ENCODE measurements at regions not wholly inside any gene's neighbourhood (a gene's known extent, or its start where the extent isn't known, plus 50 kb on each side); places are given as distances from the start of the nearest gene placed in this dataset.

- CTCF ChIA-PET: no interaction called here
- no peak for DNase-seq
- H3K9me3 Mint-ChIP-seq: peaks cover 11% of the 10 kb centered on the region
- no peak overlapping the region for H3K4me3 Mint-ChIP-seq
- intact Hi-C loops (cut with micrococcal nuclease): no loop called here
- no peaks in the 10 kb centered on the region for H3K4me1 Mint-ChIP-seq (ENCODE audit: low read depth)
- H3K27ac Mint-ChIP-seq: no peak overlapping the region
- no peaks in the 10 kb centered on the region for H3K27me3 Mint-ChIP-seq (ENCODE audit: low read depth)
- H3K36me3 Mint-ChIP-seq (ENCODE audit: low read depth): no peaks in the 10 kb centered on the region
Observed at GRCh38 chr4:28426251-28426650, 1565.6 kb downstream of the STIM2 start.

GRCh38 chr4:28427306-28428085, 1566.9 kb downstream of the STIM2 start:
- Mint-ChIP-seq H3K4me3 (no peak overlapping the region), H3K27ac (no peak overlapping the region), H3K9me3 (peaks cover 11% of the 10 kb centered on the region), H3K36me3 (ENCODE audit: low read depth) (no peaks in the 10 kb centered on the region), H3K27me3 (ENCODE audit: low read depth) (no peaks in the 10 kb centered on the region), H3K4me1 (ENCODE audit: low read depth) (no peaks in the 10 kb centered on the region)
- intact Hi-C loops (cut with micrococcal nuclease): no loop called here
- DNase-seq: no peak
- CTCF ChIA-PET: no interaction called here

- Mint-ChIP-seq H3K27me3 (ENCODE audit: low read depth) (no peaks in the 10 kb centered on the region), H3K36me3 (ENCODE audit: low read depth) (no peaks in the 10 kb centered on the region)
Observed at GRCh38 chr4:28432348-28433025, 1571.8 kb downstream of the STIM2 start.

GRCh38 chr4:28435314-28435713, 1574.7 kb downstream of the STIM2 start:
- H3K4me3 Mint-ChIP-seq: no peak overlapping the region
- DNase-seq: no peak
- H3K27me3 Mint-ChIP-seq (ENCODE audit: low read depth): no peaks in the 10 kb centered on the region
- H3K36me3 Mint-ChIP-seq (ENCODE audit: low read depth): no peaks in the 10 kb centered on the region
- intact Hi-C loops (cut with micrococcal nuclease): no loop called here
- H3K9me3 Mint-ChIP-seq: peaks cover 2% of the 10 kb centered on the region
- H3K4me1 Mint-ChIP-seq (ENCODE audit: low read depth): no peaks in the 10 kb centered on the region
- no peak overlapping the region for H3K27ac Mint-ChIP-seq
- CTCF ChIA-PET: interaction anchor here (0.5 kb wide), 1 partner anchor 808 kb away, joined by 3 read pairs; no protein-coding TSS in a partner anchor

More at GRCh38 chr4:28432348-28433025, 1571.8 kb downstream of the STIM2 start:
- H3K4me3 Mint-ChIP-seq: no peak overlapping the region
- DNase-seq: no peak
- H3K9me3 Mint-ChIP-seq: peaks cover 13% of the 10 kb centered on the region
- no peaks in the 10 kb centered on the region for H3K4me1 Mint-ChIP-seq (ENCODE audit: low read depth)
- intact Hi-C loops (cut with micrococcal nuclease): no loop called here
- CTCF ChIA-PET: interaction anchor here (0.5 kb wide), 1 partner anchor 34 kb away, joined by 3 read pairs; no protein-coding TSS in a partner anchor
- H3K27ac Mint-ChIP-seq: no peak overlapping the region

GRCh38 chr4:28436191-28437080, 1575.8 kb downstream of the STIM2 start:
- intact Hi-C loops (cut with micrococcal nuclease): no loop called here
- no peak overlapping the region for H3K4me3 Mint-ChIP-seq
- no peaks in the 10 kb centered on the region for H3K27me3 Mint-ChIP-seq (ENCODE audit: low read depth)
- CTCF ChIA-PET: no interaction called here
- DNase-seq: no peak
- H3K9me3 Mint-ChIP-seq: peaks cover 2% of the 10 kb centered on the region
- no peaks in the 10 kb centered on the region for H3K36me3 Mint-ChIP-seq (ENCODE audit: low read depth)
- no peaks in the 10 kb centered on the region for H3K4me1 Mint-ChIP-seq (ENCODE audit: low read depth)
- no peak overlapping the region for H3K27ac Mint-ChIP-seq

- no peaks in the 10 kb centered on the region for H3K4me1 Mint-ChIP-seq (ENCODE audit: low read depth)
- CTCF ChIA-PET: no interaction called here
- no peak for DNase-seq
- H3K27ac Mint-ChIP-seq: no peak overlapping the region
- H3K9me3 Mint-ChIP-seq: peaks cover 8% of the 10 kb centered on the region
- intact Hi-C loops (cut with micrococcal nuclease): no loop called here
- H3K27me3 Mint-ChIP-seq (ENCODE audit: low read depth): no peaks in the 10 kb centered on the region
- H3K36me3 Mint-ChIP-seq (ENCODE audit: low read depth): no peaks in the 10 kb centered on the region
- no peak overlapping the region for H3K4me3 Mint-ChIP-seq
Observed at GRCh38 chr4:28443371-28443770, 1582.7 kb downstream of the STIM2 start.

- Mint-ChIP-seq H3K27ac (no peak overlapping the region), H3K36me3 (ENCODE audit: low read depth) (no peaks in the 10 kb centered on the region), H3K4me3 (no peak overlapping the region), H3K27me3 (ENCODE audit: low read depth) (no peaks in the 10 kb centered on the region), H3K9me3 (peaks cover 8% of the 10 kb centered on the region), H3K4me1 (ENCODE audit: low read depth) (no peaks in the 10 kb centered on the region)
- DNase-seq: no peak
- CTCF ChIA-PET: no interaction called here
- intact Hi-C loops (cut with micrococcal nuclease): no loop called here
Observed at GRCh38 chr4:28443801-28444412, 1583.3 kb downstream of the STIM2 start.

- H3K27me3 Mint-ChIP-seq (ENCODE audit: low read depth): no peaks in the 10 kb centered on the region
- H3K27ac Mint-ChIP-seq: no peak overlapping the region
- peaks cover 11% of the 10 kb centered on the region for H3K9me3 Mint-ChIP-seq
- CTCF ChIA-PET: no interaction called here
- intact Hi-C loops (cut with micrococcal nuclease): no loop called here
- H3K4me1 Mint-ChIP-seq (ENCODE audit: low read depth): no peaks in the 10 kb centered on the region
- H3K4me3 Mint-ChIP-seq: no peak overlapping the region
- no peak for DNase-seq
- no peaks in the 10 kb centered on the region for H3K36me3 Mint-ChIP-seq (ENCODE audit: low read depth)
Observed at GRCh38 chr4:28444886-28445496, 1584.3 kb downstream of the STIM2 start.

- no peak for DNase-seq
- intact Hi-C loops (cut with micrococcal nuclease): no loop called here
- peaks cover 15% of the 10 kb centered on the region for H3K9me3 Mint-ChIP-seq
- H3K4me1 Mint-ChIP-seq (ENCODE audit: low read depth): no peaks in the 10 kb centered on the region
- no peaks in the 10 kb centered on the region for H3K27me3 Mint-ChIP-seq (ENCODE audit: low read depth)
- H3K27ac Mint-ChIP-seq: no peak overlapping the region
- CTCF ChIA-PET: no interaction called here
- no peaks in the 10 kb centered on the region for H3K36me3 Mint-ChIP-seq (ENCODE audit: low read depth)
- no peak overlapping the region for H3K4me3 Mint-ChIP-seq
Observed at GRCh38 chr4:28449085-28449484, 1588.4 kb downstream of the STIM2 start.

- H3K36me3 Mint-ChIP-seq (ENCODE audit: low read depth): no peaks in the 10 kb centered on the region
Observed at GRCh38 chr4:28451346-28451745, 1590.7 kb downstream of the STIM2 start.

GRCh38 chr4:28462766-28463700, 1602.4 kb downstream of the STIM2 start:
- H3K4me1 Mint-ChIP-seq (ENCODE audit: low read depth): no peaks in the 10 kb centered on the region
- intact Hi-C loops (cut with micrococcal nuclease): no loop called here
- H3K4me3 Mint-ChIP-seq: no peak overlapping the region
- CTCF ChIA-PET: no interaction called here
- DNase-seq: no peak
- H3K27me3 Mint-ChIP-seq (ENCODE audit: low read depth): no peaks in the 10 kb centered on the region
- H3K36me3 Mint-ChIP-seq (ENCODE audit: low read depth): no peaks in the 10 kb centered on the region
- no peak overlapping the region for H3K27ac Mint-ChIP-seq
- H3K9me3 Mint-ChIP-seq: peaks cover 2% of the 10 kb centered on the region

More at GRCh38 chr4:28451346-28451745, 1590.7 kb downstream of the STIM2 start:
- H3K4me1 Mint-ChIP-seq (ENCODE audit: low read depth): no peaks in the 10 kb centered on the region
- H3K9me3 Mint-ChIP-seq: peaks cover 29% of the 10 kb centered on the region
- no peak for DNase-seq
- CTCF ChIA-PET: no interaction called here
- no peaks in the 10 kb centered on the region for H3K27me3 Mint-ChIP-seq (ENCODE audit: low read depth)
- intact Hi-C loops (cut with micrococcal nuclease): no loop called here
- H3K4me3 Mint-ChIP-seq: no peak overlapping the region
- H3K27ac Mint-ChIP-seq: no peak overlapping the region
